IMR-90 (cell line): ENCODE measurements at regions not wholly inside any gene's neighbourhood (a gene's known extent, or its start where the extent isn't known, plus 50 kb on each side); places are given as distances from the start of the nearest gene placed in this dataset.

ENCODE experiments used
- ATAC-seq: fragments of 200-7000 bp; cut with Tn5 transposase; 2 replicates; pipeline ENCODE4 v1.9.1; 2020; ENCODE audit warnings: low read depth, mild to moderate bottlenecking, moderate library complexity
- BruUV-seq: library from RNA; stranded (reverse); fragments of 400-500 nt; replicated peaks from 2 replicates; lab custom pipeline; 2021; lab: Mats Ljungman, UMichigan
- CTCF ChIA-PET: fragments of 300-600 bp; formaldehyde crosslinking; extraction: SDS; loops from one replicate; lab custom pipeline; 2021; ENCODE audit warnings: antibody characterized with exemption; lab: Yijun Ruan, JAX
- POLR2A ChIA-PET: fragments of 300-600 bp; sonication (Branson Sonifier 250); formaldehyde crosslinking; loops from one replicate; lab custom pipeline; 2022; ENCODE audit warnings: antibody characterized with exemption; ENCODE audit not compliant: unreplicated experiment; lab: Charles Lee
- DNase-seq: peaks from one replicate; pipeline ENCODE4 v3.0.0; 2013
- H2AFZ ChIP-seq: replicated peaks from 2 replicates; pipeline ENCODE3; 2013; ENCODE audit warnings: low read length, mild to moderate bottlenecking; ENCODE audit not compliant: poor library complexity
- H2AK5ac ChIP-seq: 2 replicates; pipeline ENCODE4 v1.6.1; 2013; ENCODE audit warnings: low read depth, low read length, inconsistent platforms
- H2AK9ac ChIP-seq: replicated peaks from 2 replicates; pipeline ENCODE3; 2013; ENCODE audit warnings: mild to moderate bottlenecking, low read depth, low read length, moderate library complexity; ENCODE audit not compliant: poor library complexity
- H2BK120ac ChIP-seq: 2 replicates; pipeline ENCODE4 v1.6.1; 2013; ENCODE audit warnings: low read depth, low read length, inconsistent platforms
- H2BK15ac ChIP-seq: 3 replicates; pipeline ENCODE4 v1.6.1; 2013; ENCODE audit warnings: low read depth, low read length, inconsistent platforms
- H2BK20ac ChIP-seq: 2 replicates; pipeline ENCODE4 v1.6.1; 2013; ENCODE audit warnings: low read depth, mild to moderate bottlenecking, inconsistent platforms, low read length, moderate library complexity
- H2BK5ac ChIP-seq: 2 replicates; pipeline ENCODE4 v1.6.1; 2013; ENCODE audit warnings: mild to moderate bottlenecking, low read depth, low read length, inconsistent platforms; ENCODE audit not compliant: poor library complexity, severe bottlenecking
- H3K14ac ChIP-seq: replicated peaks from 2 replicates; pipeline ENCODE4 v1.6.1; 2013; ENCODE audit warnings: low read depth, low read length, inconsistent platforms
- H3K18ac ChIP-seq: 2 replicates; pipeline ENCODE4 v1.6.1; 2013; ENCODE audit warnings: low read depth, low read length, control low read depth
- H3K23ac ChIP-seq: 2 replicates; pipeline ENCODE4 v1.6.1; 2013; ENCODE audit warnings: low read depth, low read length, inconsistent platforms
- H3K27ac ChIP-seq: 2 replicates; pipeline ENCODE4 v1.5.1; 2013; ENCODE audit warnings: mild to moderate bottlenecking, control low read depth, low read length; ENCODE audit not compliant: insufficient read depth
- H3K27me3 ChIP-seq: 2 replicates; pipeline ENCODE4 v1.6.1; 2013; ENCODE audit warnings: low read length; ENCODE audit not compliant: control insufficient read depth, insufficient read depth
- H3K36me3 ChIP-seq: 2 replicates; pipeline ENCODE4 v1.6.1; 2013; ENCODE audit warnings: low read length, mixed read lengths; ENCODE audit not compliant: control insufficient read depth, insufficient read depth
- H3K4ac ChIP-seq: 2 replicates; pipeline ENCODE4 v1.6.1; 2013; ENCODE audit warnings: low read depth, low read length, inconsistent platforms
- H3K4me1 ChIP-seq: 2 replicates; pipeline ENCODE4 v1.6.1; 2013; ENCODE audit warnings: low read length, mixed read lengths; ENCODE audit not compliant: control insufficient read depth, insufficient read depth
- H3K4me2 ChIP-seq: 2 replicates; pipeline ENCODE4 v1.6.1; 2013; ENCODE audit warnings: low read depth, mild to moderate bottlenecking, control low read depth, low read length, moderate library complexity
- H3K4me3 ChIP-seq: 2 replicates; pipeline ENCODE4 v1.5.1; 2013; ENCODE audit warnings: low read depth, mild to moderate bottlenecking, control low read depth, low read length, moderate library complexity; ENCODE audit not compliant: insufficient read depth
- H3K56ac ChIP-seq: 2 replicates; pipeline ENCODE4 v1.6.1; 2013; ENCODE audit warnings: low read length, inconsistent platforms; ENCODE audit not compliant: insufficient read depth; ENCODE audit errors: extremely low read depth
- H3K79me1 ChIP-seq, 2 experiments: 2 replicates each; pipeline ENCODE4 v1.6.1; 2013; ENCODE audit warnings: low read length in 2 of 2, inconsistent platforms in 1 of 2, low read depth in 1 of 2
- H3K9ac ChIP-seq: 2 replicates; pipeline ENCODE4 v1.6.1; 2013; ENCODE audit warnings: low read depth, low read length, control low read depth
- H3K9me1 ChIP-seq: 2 replicates; pipeline ENCODE4 v1.6.1; 2013; ENCODE audit warnings: low read length, inconsistent platforms; ENCODE audit not compliant: insufficient read depth
- H3K9me3 ChIP-seq: 2 replicates; pipeline ENCODE4 v1.6.1; 2013; ENCODE audit warnings: low read length; ENCODE audit not compliant: control insufficient read depth, insufficient read depth
- H4K20me1 ChIP-seq: 2 replicates; pipeline ENCODE4 v1.6.1; 2013; ENCODE audit warnings: low read length, inconsistent platforms; ENCODE audit not compliant: insufficient read depth
- H4K5ac ChIP-seq: 2 replicates; pipeline ENCODE4 v1.6.1; 2013; ENCODE audit warnings: mild to moderate bottlenecking, low read depth, low read length, control low read depth
- H4K8ac ChIP-seq, 2 experiments: 2 replicates each; pipeline ENCODE4 v1.6.1; 2013; ENCODE audit warnings: low read depth in 2 of 2, low read length in 2 of 2, control low read depth in 1 of 2, inconsistent platforms in 1 of 2
- H4K91ac ChIP-seq: 2 replicates; pipeline ENCODE4 v1.6.1; 2013; ENCODE audit warnings: low read depth, low read length, inconsistent platforms; ENCODE audit not compliant: insufficient read depth
- BHLHE40 ChIP-seq: fragments of 150-350 bp; IDR thresholded peaks from 2 replicates; pipeline ENCODE4 v1.6.1; 2016; ENCODE audit warnings: mild to moderate bottlenecking, low read depth, low read length
- CEBPB ChIP-seq: IDR thresholded peaks from 2 replicates; pipeline ENCODE4 v1.6.1; 2012; ENCODE audit warnings: low read depth, low read length, improper control_type of control experiment
- CHD1 ChIP-seq: IDR thresholded peaks from 2 replicates; pipeline ENCODE4 v1.6.1; 2012; ENCODE audit warnings: low read depth, low read length, improper control_type of control experiment
- FOS ChIP-seq: fragments of 150-350 bp; IDR thresholded peaks from 2 replicates; pipeline ENCODE4 v1.6.1; 2016; ENCODE audit warnings: low read depth, low read length
- MAFK ChIP-seq: IDR thresholded peaks from 2 replicates; pipeline ENCODE4 v1.6.1; 2012; ENCODE audit warnings: low read depth, low read length, improper control_type of control experiment
- MAZ ChIP-seq: IDR thresholded peaks from 2 replicates; pipeline ENCODE4 v1.6.1; 2012; ENCODE audit warnings: low read depth, mild to moderate bottlenecking, low read length, improper control_type of control experiment, moderate library complexity, borderline replicate concordance
- MXI1 ChIP-seq: IDR thresholded peaks from 2 replicates; pipeline ENCODE4 v1.6.1; 2012; ENCODE audit warnings: low read depth, mild to moderate bottlenecking, low read length, moderate library complexity, borderline replicate concordance
- NFE2L2 ChIP-seq: fragments of 150-350 bp; IDR thresholded peaks from 2 replicates; pipeline ENCODE4 v1.6.1; 2016; ENCODE audit warnings: low read depth, mild to moderate bottlenecking, low read length
- POLR2A ChIP-seq: IDR thresholded peaks from 2 replicates; pipeline ENCODE4 v1.6.1; 2012; ENCODE audit warnings: mild to moderate bottlenecking, low read depth, low read length
- RAD21 ChIP-seq: IDR thresholded peaks from 2 replicates; pipeline ENCODE4 v1.6.1; 2012; ENCODE audit warnings: low read length, improper control_type of control experiment
- RCOR1 ChIP-seq: IDR thresholded peaks from 2 replicates; pipeline ENCODE4 v1.6.1; 2012; ENCODE audit warnings: mild to moderate bottlenecking, low read length, improper control_type of control experiment; ENCODE audit not compliant: insufficient replicate concordance
- RFX5 ChIP-seq: IDR thresholded peaks from 2 replicates; pipeline ENCODE4 v1.8.0; 2012; ENCODE audit warnings: low read depth, mild to moderate bottlenecking, low read length, moderate library complexity
- SMC3 ChIP-seq: fragments of 150-350 bp; IDR thresholded peaks from 2 replicates; pipeline ENCODE4 v1.6.1; 2016; ENCODE audit warnings: low read depth, mild to moderate bottlenecking, antibody characterized with exemption, low read length, moderate library complexity
- WGBS, 2 experiments: methylation state at CpG; one replicate each; pipeline versions ENCODE4 v1.1.5 to v1.1.7; 2013; ENCODE audit warnings: missing lambda C conversion rate in 2 of 2; ENCODE audit not compliant: insufficient read length in 1 of 2; ENCODE audit errors: extremely low coverage in 2 of 2; 5-methylcytosine and 5-hydroxymethylcytosine counted together
- dilution Hi-C: fragments of 300-500 bp; cut with HindIII; formaldehyde crosslinking; loops from one replicate; pipeline ENCODE4 v1.14.3; 2018; ENCODE audit warnings: low sequenced_read_pairs; ENCODE audit not compliant: unreplicated experiment
- in situ Hi-C: fragments of 300-500 bp; cut with MboI; formaldehyde crosslinking; loops from 3 replicates; pipeline ENCODE4 v1.14.3; 2019; ENCODE audit warnings: low sequenced_read_pairs, inconsistent platforms, mixed read lengths
- intact Hi-C: fragments of 100-400 bp; cut with micrococcal nuclease; formaldehyde crosslinking; loops from 2 replicates; pipeline ENCODE4 v1.10.0; 2022
- TF ChIP-seq, protein P1 (sequence below): fragments of 150-350 bp; IDR thresholded peaks from 2 replicates; pipeline ENCODE4 v1.6.1; 2017; ENCODE audit warnings: mild to moderate bottlenecking, antibody characterized with exemption, low read length, low read depth
- TF ChIP-seq, protein P2 (sequence below): conservative IDR thresholded peaks from 2 replicates; pipeline ENCODE4 v1.5.1; 2012; ENCODE audit warnings: mild to moderate bottlenecking, low read depth, low read length, improper control_type of control experiment
- TF ChIP-seq, protein P3 (sequence below): fragments of 150-350 bp; IDR thresholded peaks from 2 replicates; pipeline ENCODE4 v1.6.1; 2016; ENCODE audit warnings: low read depth, mild to moderate bottlenecking, low read length, moderate library complexity, borderline replicate concordance

DNA sequence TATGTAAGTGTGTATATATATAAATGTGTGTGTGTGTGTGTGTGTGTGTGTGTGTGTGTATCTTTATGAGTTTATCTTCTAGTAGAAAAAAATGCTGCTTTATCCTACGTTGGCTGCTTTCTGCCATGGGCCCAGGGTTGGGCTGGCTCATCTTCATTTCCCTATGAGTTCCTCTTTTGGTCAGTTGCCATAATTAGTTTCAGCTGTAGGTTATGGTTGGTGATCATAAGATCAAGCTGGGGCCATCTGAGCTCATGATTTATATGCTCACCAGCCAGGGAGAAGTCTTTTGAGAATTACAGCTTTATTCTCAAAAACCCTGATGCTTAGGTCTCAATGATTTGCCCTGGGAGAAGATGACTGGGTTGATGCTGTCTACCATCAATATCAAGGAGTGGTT, 775.8 kb upstream of the ARPP21 start:
- Histone ChIP-seq H2AFZ (no peak overlapping the region), H3K9ac (no peak overlapping the region), H2BK15ac (no peak overlapping the region), H3K14ac (no peak overlapping the region), H3K4me1 (no peaks in the 10 kb centered on the region), H3K23ac (no peak overlapping the region), H2BK20ac (no peak overlapping the region), H3K27ac (no peak overlapping the region), H2BK5ac (no peak overlapping the region), H3K9me3 (peaks cover 9% of the 10 kb centered on the region), H3K9me1 (no peaks in the 10 kb centered on the region), H3K36me3 (no peaks in the 10 kb centered on the region), H3K18ac (no peak overlapping the region), H4K5ac (no peak overlapping the region), H4K20me1 (no peaks in the 10 kb centered on the region), H2BK120ac (no peak overlapping the region), H4K8ac (no peak overlapping the region), H3K79me1 (no peaks in the 10 kb centered on the region), H3K56ac (no peak overlapping the region), H4K91ac (no peak overlapping the region), H2AK5ac (no peak overlapping the region), H2AK9ac (no peak overlapping the region), H3K27me3 (no peaks in the 10 kb centered on the region), H3K4me3 (no peak overlapping the region), H3K4me2 (no peak overlapping the region), H3K4ac (no peak overlapping the region)
- ChIA-PET POLR2A (no interaction called here), CTCF (no interaction called here)
- no TSS peak for BruUV-seq
- WGBS, 2 experiments, result no CpG with 5 or more reads among the region's 1 CpG
- TF ChIP-seq POLR2A (no peak), SMC3 (no peak), RAD21 (no peak), FOS (no peak), CEBPB (no peak), MXI1 (no peak), BHLHE40 (no peak), RFX5 (no peak), NFE2L2 (no peak), MAZ (no peak), RCOR1 (no peak), MAFK (no peak), CHD1 (no peak)
- TF ChIP-seq, protein P1, sequence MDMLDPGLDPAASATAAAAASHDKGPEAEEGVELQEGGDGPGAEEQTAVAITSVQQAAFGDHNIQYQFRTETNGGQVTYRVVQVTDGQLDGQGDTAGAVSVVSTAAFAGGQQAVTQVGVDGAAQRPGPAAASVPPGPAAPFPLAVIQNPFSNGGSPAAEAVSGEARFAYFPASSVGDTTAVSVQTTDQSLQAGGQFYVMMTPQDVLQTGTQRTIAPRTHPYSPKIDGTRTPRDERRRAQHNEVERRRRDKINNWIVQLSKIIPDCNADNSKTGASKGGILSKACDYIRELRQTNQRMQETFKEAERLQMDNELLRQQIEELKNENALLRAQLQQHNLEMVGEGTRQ, result no peak
- TF ChIP-seq, protein P2, sequence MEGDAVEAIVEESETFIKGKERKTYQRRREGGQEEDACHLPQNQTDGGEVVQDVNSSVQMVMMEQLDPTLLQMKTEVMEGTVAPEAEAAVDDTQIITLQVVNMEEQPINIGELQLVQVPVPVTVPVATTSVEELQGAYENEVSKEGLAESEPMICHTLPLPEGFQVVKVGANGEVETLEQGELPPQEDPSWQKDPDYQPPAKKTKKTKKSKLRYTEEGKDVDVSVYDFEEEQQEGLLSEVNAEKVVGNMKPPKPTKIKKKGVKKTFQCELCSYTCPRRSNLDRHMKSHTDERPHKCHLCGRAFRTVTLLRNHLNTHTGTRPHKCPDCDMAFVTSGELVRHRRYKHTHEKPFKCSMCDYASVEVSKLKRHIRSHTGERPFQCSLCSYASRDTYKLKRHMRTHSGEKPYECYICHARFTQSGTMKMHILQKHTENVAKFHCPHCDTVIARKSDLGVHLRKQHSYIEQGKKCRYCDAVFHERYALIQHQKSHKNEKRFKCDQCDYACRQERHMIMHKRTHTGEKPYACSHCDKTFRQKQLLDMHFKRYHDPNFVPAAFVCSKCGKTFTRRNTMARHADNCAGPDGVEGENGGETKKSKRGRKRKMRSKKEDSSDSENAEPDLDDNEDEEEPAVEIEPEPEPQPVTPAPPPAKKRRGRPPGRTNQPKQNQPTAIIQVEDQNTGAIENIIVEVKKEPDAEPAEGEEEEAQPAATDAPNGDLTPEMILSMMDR, result no peak
- TF ChIP-seq, protein P3, sequence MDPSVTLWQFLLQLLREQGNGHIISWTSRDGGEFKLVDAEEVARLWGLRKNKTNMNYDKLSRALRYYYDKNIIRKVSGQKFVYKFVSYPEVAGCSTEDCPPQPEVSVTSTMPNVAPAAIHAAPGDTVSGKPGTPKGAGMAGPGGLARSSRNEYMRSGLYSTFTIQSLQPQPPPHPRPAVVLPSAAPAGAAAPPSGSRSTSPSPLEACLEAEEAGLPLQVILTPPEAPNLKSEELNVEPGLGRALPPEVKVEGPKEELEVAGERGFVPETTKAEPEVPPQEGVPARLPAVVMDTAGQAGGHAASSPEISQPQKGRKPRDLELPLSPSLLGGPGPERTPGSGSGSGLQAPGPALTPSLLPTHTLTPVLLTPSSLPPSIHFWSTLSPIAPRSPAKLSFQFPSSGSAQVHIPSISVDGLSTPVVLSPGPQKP, result no peak
- no peak for DNase-seq
- intact Hi-C loops, result no loop called here
- in situ Hi-C loops, result no loop called here
- ATAC-seq, result no peak
- dilution Hi-C loops, result no loop called here
